Liver (tissue), 2 donors: ENCODE measurements at regions not wholly inside any gene's neighbourhood (a gene's known extent, or its start where the extent isn't known, plus 50 kb on each side); places are given as distances from the start of the nearest gene placed in this dataset.

Experiments
- GABPA ChIP-seq, 2 donors: IDR thresholded peaks in 1 of 2; conservative IDR thresholded peaks in 1 of 2; 2 replicates each; pipeline ENCODE4 v1.6.1; 2016; ENCODE audit warnings: antibody characterized with exemption in 2 of 2, mild to moderate bottlenecking in 1 of 2, moderate library complexity in 1 of 2
- MAX ChIP-seq: IDR thresholded peaks from 2 replicates; pipeline ENCODE4 v1.6.1; 2016; ENCODE audit warnings: antibody characterized with exemption
- SP1 ChIP-seq: IDR thresholded peaks from 2 replicates; pipeline ENCODE4 v1.6.1; 2018; ENCODE audit warnings: antibody characterized with exemption, mild to moderate bottlenecking
- donor health status: healthy.

GRCh38 chr20:55561259-55561658, 444.1 kb downstream of the CBLN4 start:
- TF ChIP-seq SP1: no peak
- no peak for TF ChIP-seq MAX
- no peak for TF ChIP-seq GABPA (IDR thresholded peaks at IDR 0.05 in 1 of 2, conservative IDR thresholded peaks at IDR 0.05 in 1 of 2)
